Heart left ventricle (tissue), 16 donors: ENCODE measurements at regions not wholly inside any gene's neighbourhood (a gene's known extent, or its start where the extent isn't known, plus 50 kb on each side); places are given as distances from the start of the nearest gene placed in this dataset.

Source experiments
- ATAC-seq, 4 donors: fragments of 200-7000 bp; cut with Tn5 transposase; one replicate each; pipeline ENCODE4 v1.9.1; 2020 to 2022; ENCODE audit warnings: moderate library complexity in 4 of 4, mild to moderate bottlenecking in 3 of 4, moderate number of reproducible peaks in 1 of 4
- DNase-seq, 5 donors: peaks; one replicate each; pipeline ENCODE4 v3.0.0-alpha.2; 2020
- H3K27ac ChIP-seq, 12 donors: fragments of 200-600 bp; sonication (generic) in 4 of 12; one replicate each; pipeline versions ENCODE4 v1.5.0 to v1.8.0; 2016 to 2022; ENCODE audit warnings: mild to moderate bottlenecking in 2 of 12
- H3K27me3 ChIP-seq, 9 donors: fragments of 200-600 bp; sonication (generic) in 2 of 9; one replicate each; pipeline versions ENCODE4 v1.5.1 to v1.8.0; 2016 to 2022; ENCODE audit warnings: mild to moderate bottlenecking in 3 of 9
- H3K36me3 ChIP-seq, 9 donors: fragments of 200-600 bp; sonication (generic) in 2 of 9; one replicate each; pipeline versions ENCODE4 v1.5.0 to v1.8.0; 2018 to 2022; ENCODE audit warnings: mild to moderate bottlenecking in 2 of 9
- H3K4me1 ChIP-seq, 12 donors: fragments of 200-600 bp; sonication (generic) in 4 of 12; one replicate each; pipeline versions ENCODE4 v1.5.0 to v1.8.0; 2016 to 2022; ENCODE audit warnings: mild to moderate bottlenecking in 3 of 12
- H3K4me3 ChIP-seq, 12 donors: fragments of 200-600 bp; sonication (generic) in 4 of 12; one replicate each; pipeline versions ENCODE4 v1.5.0 to v1.8.0; 2017 to 2022; ENCODE audit warnings: mild to moderate bottlenecking in 9 of 12, moderate library complexity in 4 of 12
- H3K9me3 ChIP-seq, 12 donors: fragments of 200-600 bp; sonication (generic) in 4 of 12; one replicate each; pipeline versions ENCODE4 v1.5.0 to v1.8.0; 2016 to 2022; ENCODE audit warnings: mild to moderate bottlenecking in 1 of 12
- CTCF ChIP-seq, 12 donors: fragments of 200-600 bp; sonication (generic) in 4 of 12; IDR thresholded peaks; one replicate each; pipeline versions ENCODE4 v1.5.0 to v1.8.0; 2018 to 2022; ENCODE audit warnings: antibody characterized with exemption in 12 of 12, mild to moderate bottlenecking in 5 of 12
- POLR2A ChIP-seq, 2 donors: fragments of 450-650 bp; IDR thresholded peaks; one replicate each; pipeline ENCODE4 v1.6.1; 2017; ENCODE audit warnings: antibody characterized with exemption in 2 of 2, mild to moderate bottlenecking in 2 of 2, moderate library complexity in 2 of 2
- WGBS, 4 donors: extraction: QIAGEN DNeasy Blood & Tissue Kit in 2 of 4; methylation state at CpG; one replicate each; pipeline versions ENCODE4 v1.1.5 to v1.1.7; 2013 to 2018; 5-methylcytosine and 5-hydroxymethylcytosine counted together
- intact Hi-C, 10 donors: fragments of 100-400 bp; cut with DNase I; formaldehyde crosslinking; loops; one replicate each; pipeline versions ENCODE4 v1.11.1 to v1.14.2; 2022
- donor health status: ischemic (EF 13 %, LVEDD 7.1; RV severe dilation, severe dysfunction).
- donor health status: healthy with polysubstance abuse.
- donor health status: DM: no; HTN: yes; CAD: no.
- donor health status: DM: no; HTN: no; CAD: no.
- donor health status: ischemic (EF 25% LVEDD 6.9; RV normal size, moderate dysfunction).
- donor health status: ischemic (EF 25% LVEDD 5.7; RV mildly dilated, moderate dysfunction).
- donor health status: healthy.
- donor health status: DM: yes; HTN: yes; CAD: no.
- donor health status: ischemic (EF 35%, LVEDD 5.7; RV mildly dilated, moderate dysfunction).
- donor health status: nonischemic (EF 11% LVEDD 7.7; RV severe dilation, severe dysfunction).
- donor health status: DM: yes; HTN: yes; CAD: no.
- donor health status: PGD.
- donor health status: ischemic (EF 29% LVEDD 5.4; RV normal size, mild dysfunction).
- donor health status: nonischemic (EF 23%, LVEDD 6.1; RV moderate dilation, normal function).

DNA sequence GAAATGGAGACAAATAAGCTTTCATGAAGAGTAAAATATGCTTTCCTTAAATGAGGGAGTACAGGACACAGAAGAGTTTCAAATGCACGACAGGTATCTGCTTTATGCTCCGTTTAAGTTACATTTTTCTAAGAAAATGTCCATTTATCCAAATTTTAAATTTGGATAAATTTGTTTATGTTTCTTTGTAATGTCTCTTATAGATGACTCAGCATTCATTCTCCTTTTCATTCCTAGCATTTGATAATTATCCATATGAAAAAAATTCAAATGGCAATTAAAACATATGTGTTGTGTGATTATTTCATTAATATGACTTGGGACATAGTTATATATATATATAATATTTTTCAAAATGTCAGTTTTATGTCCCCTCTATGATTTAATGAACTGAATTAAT is 1449.3 kb downstream of the SLITRK1 start:
- Histone ChIP-seq H3K36me3 (no peaks in the 10 kb centered on the region), H3K4me1 (no peaks in the 10 kb centered on the region), H3K9me3 (peaks cover 0 to 4% (median 0%) of the 10 kb centered on the region in 12 donors), H3K4me3 (no peak overlapping the region), H3K27me3 (no peaks in the 10 kb centered on the region), H3K27ac (no peak overlapping the region)
- TF ChIP-seq CTCF (IDR thresholded peaks at IDR 0.05) (no peak), POLR2A (IDR thresholded peaks at IDR 0.05) (no peak)
- WGBS, 4 donors = 82 to 85% (median 84%) methylated on average over 2 of the region's 2 CpGs
- ATAC-seq (no peak), DNase-seq (no peak)
- intact Hi-C loops = no loop called here

DNA sequence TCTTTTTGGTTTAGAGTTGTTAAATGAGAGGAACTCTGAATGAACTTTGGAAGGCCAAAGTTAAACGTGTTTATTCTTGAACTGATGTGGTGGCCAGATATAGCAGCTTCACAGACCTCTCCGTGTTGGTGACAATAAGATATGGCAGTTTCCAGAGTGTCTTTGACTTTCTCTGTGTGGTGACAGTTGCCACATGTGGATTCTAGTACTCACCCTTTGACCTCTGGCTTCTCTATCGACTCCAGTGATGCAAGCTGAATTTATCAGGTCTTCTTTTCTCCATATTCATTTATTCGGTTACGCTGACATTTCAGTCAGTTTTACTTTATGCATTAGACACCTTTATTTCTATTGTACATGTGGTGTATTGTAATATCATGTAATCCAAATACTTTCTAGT is 1469.5 kb downstream of the SLITRK1 start:
- Histone ChIP-seq H3K27me3 (no peaks in the 10 kb centered on the region), H3K9me3 (no peaks in the 10 kb centered on the region), H3K27ac (no peak overlapping the region), H3K4me3 (no peak overlapping the region), H3K4me1 (no peaks in the 10 kb centered on the region), H3K36me3 (no peaks in the 10 kb centered on the region)
- DNase-seq (no peak), ATAC-seq (no peak)
- intact Hi-C loops = no loop called here
- WGBS, 4 donors = 44 to 48% (median 46%) methylated on average over 5 of the region's 5 CpGs
- no peak for TF ChIP-seq CTCF (IDR thresholded peaks at IDR 0.05)
- TF ChIP-seq POLR2A (IDR thresholded peaks at IDR 0.05) = no peak

- Histone ChIP-seq H3K4me3 (no peak overlapping the region), H3K4me1 (no peaks in the 10 kb centered on the region), H3K27ac (no peak overlapping the region), H3K27me3 (no peaks in the 10 kb centered on the region), H3K36me3 (no peaks in the 10 kb centered on the region), H3K9me3 (peaks cover 0 to 17% (median 0%) of the 10 kb centered on the region in 12 donors)
- DNase-seq = no peak
- WGBS, 4 donors = 54 to 72% (median 59%) methylated on average over 4 of the region's 4 CpGs
- intact Hi-C loops = no loop called here
- TF ChIP-seq POLR2A (IDR thresholded peaks at IDR 0.05) (no peak), CTCF (IDR thresholded peaks at IDR 0.05) (no peak)
- no peak for ATAC-seq
Measured at GRCh38 chr13:82407321-82407720, 1475.0 kb downstream of the SLITRK1 start.

GRCh38 chr13:82374719-82375118 is 1507.6 kb downstream of the SLITRK1 start:
- intact Hi-C loops = no loop called here
- Histone ChIP-seq H3K27me3 (no peaks in the 10 kb centered on the region), H3K36me3 (no peaks in the 10 kb centered on the region), H3K27ac (no peak overlapping the region), H3K4me1 (no peaks in the 10 kb centered on the region), H3K9me3 (peaks cover 0 to 10% (median 0%) of the 10 kb centered on the region in 12 donors), H3K4me3 (no peak overlapping the region)
- TF ChIP-seq POLR2A (IDR thresholded peaks at IDR 0.05) = no peak
- no peak for TF ChIP-seq CTCF (IDR thresholded peaks at IDR 0.05)
- DNase-seq (no peak), ATAC-seq (no peak)
